Skeletal muscle cell (primary cell): ENCODE measurements at regions not wholly inside any gene's neighbourhood (a gene's known extent, or its start where the extent isn't known, plus 50 kb on each side); places are given as distances from the start of the nearest gene placed in this dataset.
A peak's percentile ranks its signal among the peaks of the same experiment; 100 is the strongest.
"Not testable (repeated sequence)": the region's sequence is repeated elsewhere in the genome, so short reads cannot be mapped to it uniquely, and the experiment has no call there.

Experiments
- DNase-seq: peaks from one replicate; pipeline ENCODE4 v3.0.0-alpha.2; 2010; ENCODE audit warnings: low read depth
- H3K4me3 ChIP-seq: 2 replicates; pipeline ENCODE4 v1.5.1; 2011; ENCODE audit warnings: low read depth, mild to moderate bottlenecking, control low read depth, low read length, moderate library complexity

GRCh38 chr1:228546541-228547463 is 59.6 kb downstream of the RNF187 start:
- no peak overlapping the region for H3K4me3 ChIP-seq
- no peak for DNase-seq

DNA sequence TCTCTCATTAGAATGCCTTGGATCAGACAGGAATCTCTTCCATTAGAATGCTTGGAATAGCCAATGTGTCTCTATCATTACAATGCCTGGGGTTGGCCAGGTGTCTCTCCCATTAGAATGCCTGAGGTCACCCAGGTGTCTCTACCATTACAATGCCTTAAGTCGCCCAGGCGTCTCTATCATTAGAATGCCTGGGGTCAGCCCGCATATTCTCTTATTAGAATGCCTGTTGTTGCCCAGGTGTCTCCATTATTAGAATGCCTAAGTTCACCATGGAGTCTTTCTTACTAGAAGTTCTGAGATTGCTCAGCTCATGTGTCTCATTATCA is 60.2 kb downstream of the RNF187 start:
- no peak overlapping the region for H3K4me3 ChIP-seq
- no peak for DNase-seq

- DNase-seq, result no peak
- H3K4me3 ChIP-seq, result no peak overlapping the region
These were observed 61.6 kb downstream of the RNF187 start for GRCh38 chr1:228548788-228549187.

- no peak for DNase-seq
- no peak overlapping the region for H3K4me3 ChIP-seq
These were observed 65.5 kb downstream of the RNF187 start for GRCh38 chr1:228552596-228553176.

GRCh38 chr1:228554107-228554506 is 66.9 kb downstream of the RNF187 start:
- DNase-seq, result no peak
- no peak overlapping the region for H3K4me3 ChIP-seq

- DNase-seq, result no peak
- H3K4me3 ChIP-seq, result no peak overlapping the region
These were observed 68.2 kb downstream of the RNF187 start for GRCh38 chr1:228555074-228555994.

DNA sequence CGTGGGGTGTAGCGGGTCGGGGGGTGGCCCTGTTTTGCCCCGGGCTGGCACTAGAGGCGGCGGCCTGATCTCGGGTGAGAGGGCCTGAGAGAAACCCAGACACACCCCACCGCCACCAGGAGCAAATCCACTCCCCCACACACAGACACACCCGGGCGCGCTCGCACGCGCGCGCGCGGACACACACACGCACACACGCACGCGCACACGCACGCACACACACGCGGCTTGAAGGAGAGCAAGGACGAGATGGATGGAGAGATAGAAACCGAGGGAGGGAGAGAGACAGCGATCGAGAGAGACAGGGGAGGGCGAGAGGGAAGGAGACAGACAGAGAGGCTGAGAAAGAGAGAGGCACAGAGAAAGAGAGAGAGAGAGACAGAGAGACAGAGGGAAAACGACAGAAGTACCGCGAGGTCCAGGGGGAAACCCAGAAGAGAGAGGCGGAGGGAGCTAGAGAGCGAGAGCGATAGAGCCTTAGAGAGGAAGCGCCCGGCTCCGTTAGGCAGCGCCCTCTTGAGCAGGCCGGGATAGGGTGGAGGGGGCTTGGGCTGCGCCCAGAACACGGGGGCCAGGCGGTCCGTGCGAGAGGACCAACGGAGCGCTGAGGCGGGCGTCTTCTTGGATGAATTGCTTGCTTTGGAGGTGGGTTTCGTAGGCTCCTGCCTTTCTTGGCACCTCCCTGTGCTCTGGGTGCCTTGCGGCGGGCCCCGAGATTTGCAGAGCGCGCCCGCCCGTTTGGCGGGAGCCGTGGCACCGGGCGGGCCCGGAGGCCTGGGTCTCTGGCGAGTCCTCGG is 69.7 kb downstream of the RNF187 start:
- not testable (repeated sequence) for DNase-seq
- H3K4me3 ChIP-seq, result peak overlapping the region; percentile 27
